HEK293T (cell line): ENCODE measurements at regions not wholly inside any gene's neighbourhood (a gene's known extent, or its start where the extent isn't known, plus 50 kb on each side); places are given as distances from the start of the nearest gene placed in this dataset.

ENCODE experiments used
- CTCF ChIA-PET: fragments of 350-600 bp; formaldehyde crosslinking; extraction: SDS; loops from one replicate; lab custom pipeline; 2021; ENCODE audit warnings: antibody characterized with exemption, inconsistent platforms; lab: Yijun Ruan, JAX
- POLR2A ChIA-PET: fragments of 350-600 bp; formaldehyde crosslinking; extraction: SDS; loops from one replicate; lab custom pipeline; 2020; ENCODE audit warnings: antibody characterized with exemption, inconsistent platforms; lab: Yijun Ruan, JAX
- DNase-seq: peaks from one replicate; pipeline ENCODE4 v3.0.0; 2012; ENCODE audit warnings: mixed read lengths; ENCODE audit errors: extremely low spot score
- ARNT ChIP-seq: fragments of 450-650 bp; IDR thresholded peaks from 2 replicates; pipeline ENCODE4 v1.6.1; 2017; ENCODE audit warnings: mild to moderate bottlenecking
- BHLHE40 ChIP-seq: fragments of 450-650 bp; IDR thresholded peaks from 2 replicates; pipeline ENCODE4 v1.6.1; 2016; ENCODE audit warnings: mild to moderate bottlenecking, moderate library complexity, borderline replicate concordance
- CTBP1 ChIP-seq: fragments of 450-650 bp; IDR thresholded peaks from 2 replicates; pipeline ENCODE4 v1.6.1; 2016; ENCODE audit warnings: borderline replicate concordance
- ELF4 ChIP-seq: fragments of 450-650 bp; IDR thresholded peaks from 2 replicates; pipeline ENCODE4 v1.6.1; 2017; ENCODE audit warnings: antibody characterized with exemption
- FOXA1 ChIP-seq: fragments of 450-650 bp; IDR thresholded peaks from 2 replicates; pipeline ENCODE4 v1.6.1; 2016; ENCODE audit warnings: mild to moderate bottlenecking
- FOXK2 ChIP-seq: fragments of 450-650 bp; IDR thresholded peaks from 2 replicates; pipeline ENCODE4 v1.6.1; 2016; ENCODE audit warnings: mild to moderate bottlenecking
- FOXM1 ChIP-seq: fragments of 450-650 bp; IDR thresholded peaks from 2 replicates; pipeline ENCODE4 v1.6.1; 2017; ENCODE audit warnings: mild to moderate bottlenecking, borderline replicate concordance
- HDGF ChIP-seq: fragments of 450-650 bp; IDR thresholded peaks from 2 replicates; pipeline ENCODE4 v1.6.1; 2017; ENCODE audit warnings: antibody characterized with exemption, borderline replicate concordance
- L3MBTL2 ChIP-seq: fragments of 450-650 bp; conservative IDR thresholded peaks from 2 replicates; pipeline ENCODE4 v1.6.1; 2016; ENCODE audit warnings: mild to moderate bottlenecking
- LEF1 ChIP-seq: fragments of 450-650 bp; IDR thresholded peaks from 2 replicates; pipeline ENCODE4 v1.6.1; 2017; ENCODE audit warnings: mild to moderate bottlenecking, borderline replicate concordance
- NFRKB ChIP-seq: fragments of 450-650 bp; IDR thresholded peaks from 2 replicates; pipeline ENCODE4 v1.6.1; 2016; ENCODE audit warnings: mild to moderate bottlenecking, moderate library complexity
- PKNOX1 ChIP-seq: fragments of 450-650 bp; IDR thresholded peaks from 2 replicates; pipeline ENCODE4 v1.6.1; 2016
- SP1 ChIP-seq: fragments of 450-650 bp; IDR thresholded peaks from 2 replicates; pipeline ENCODE4 v1.6.1; 2017
- SUZ12 ChIP-seq: fragments of 450-650 bp; IDR thresholded peaks from 2 replicates; pipeline ENCODE4 v1.6.1; 2016; ENCODE audit warnings: mild to moderate bottlenecking
- TARDBP ChIP-seq: fragments of 450-650 bp; IDR thresholded peaks from 2 replicates; pipeline ENCODE4 v1.6.1; 2016
- ZNF384 ChIP-seq: fragments of 450-650 bp; IDR thresholded peaks from 2 replicates; pipeline ENCODE4 v1.6.1; 2016

GRCh38 chr15:31268911-31269784, 57.5 kb upstream of the KLF13 start:
- ChIA-PET CTCF (no interaction called here), POLR2A (no interaction called here)
- DNase-seq = no peak
- TF ChIP-seq ARNT = no peak
- no peak for TF ChIP-seq FOXA1
- no peak for TF ChIP-seq LEF1
- no peak for TF ChIP-seq PKNOX1
- no peak for TF ChIP-seq SUZ12
- TF ChIP-seq SP1 = no peak
- no peak for TF ChIP-seq ELF4
- TF ChIP-seq FOXK2 = no peak
- TF ChIP-seq NFRKB = no peak
- no peak for TF ChIP-seq FOXM1
- TF ChIP-seq BHLHE40 = no peak
- TF ChIP-seq HDGF = no peak
- no peak for TF ChIP-seq L3MBTL2
- no peak for TF ChIP-seq CTBP1
- no peak for TF ChIP-seq TARDBP
- TF ChIP-seq ZNF384 = no peak

DNA sequence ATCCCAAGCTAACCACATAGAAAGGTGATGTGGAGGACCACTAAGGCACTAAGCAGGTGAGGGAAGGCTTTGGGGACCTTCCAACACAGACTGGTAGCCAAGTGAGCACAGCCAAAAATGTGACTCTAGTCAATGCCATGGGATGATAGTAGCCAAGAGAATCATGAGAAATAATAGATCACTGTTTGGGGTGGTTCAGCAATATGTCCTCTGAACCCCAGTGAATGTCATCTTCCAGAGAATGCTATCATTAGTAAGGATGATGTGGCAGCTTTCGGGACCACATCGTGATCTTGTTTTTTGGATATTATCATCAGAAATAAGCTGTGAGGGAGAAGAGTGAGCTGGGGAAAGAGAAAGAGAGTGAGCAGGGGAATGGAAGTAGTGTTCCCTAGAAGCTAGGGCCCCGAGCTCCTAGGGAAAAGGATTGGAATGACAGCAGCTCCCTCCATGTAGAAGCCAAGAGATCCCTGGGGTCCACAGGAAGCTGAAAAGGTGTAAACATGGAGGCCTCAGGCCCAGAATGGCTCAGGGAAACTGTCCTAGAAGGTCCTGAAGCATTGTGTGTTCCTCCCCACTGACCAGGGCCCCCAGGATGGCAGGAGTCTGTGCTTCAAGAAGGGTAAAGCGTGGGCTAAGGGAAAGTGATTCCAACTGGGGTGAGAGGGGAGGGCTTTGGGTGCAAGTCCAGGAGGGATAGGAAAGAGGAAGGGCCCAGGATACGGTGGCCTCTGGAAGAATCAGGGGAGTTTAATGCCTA, 56.6 kb upstream of the KLF13 start:
- ChIA-PET POLR2A (no interaction called here), CTCF (no interaction called here)
- TF ChIP-seq HDGF = no peak
- TF ChIP-seq LEF1 = no peak
- no peak for DNase-seq

DNA sequence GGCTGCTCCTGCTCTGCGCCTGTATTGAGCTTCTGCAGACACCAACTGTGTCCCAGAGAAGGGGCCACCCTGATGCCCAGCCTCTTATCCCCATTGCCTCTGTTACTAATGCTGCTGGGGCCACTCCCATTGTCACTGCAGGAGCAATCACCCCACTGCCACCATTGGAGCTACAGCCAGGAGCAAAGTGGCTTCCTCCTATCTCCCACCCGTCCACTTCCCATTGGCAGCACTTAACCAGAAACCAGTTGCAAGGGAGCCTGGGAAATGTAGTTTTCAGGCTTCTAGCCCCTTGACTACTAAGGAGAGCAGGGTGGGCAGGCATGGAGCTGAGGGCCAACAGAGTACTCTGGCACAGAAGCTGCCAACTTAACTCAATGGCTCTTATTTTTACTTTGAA, 55.9 kb upstream of the KLF13 start:
- DNase-seq = no peak
- ChIA-PET POLR2A (no interaction called here), CTCF (no interaction called here)

DNA sequence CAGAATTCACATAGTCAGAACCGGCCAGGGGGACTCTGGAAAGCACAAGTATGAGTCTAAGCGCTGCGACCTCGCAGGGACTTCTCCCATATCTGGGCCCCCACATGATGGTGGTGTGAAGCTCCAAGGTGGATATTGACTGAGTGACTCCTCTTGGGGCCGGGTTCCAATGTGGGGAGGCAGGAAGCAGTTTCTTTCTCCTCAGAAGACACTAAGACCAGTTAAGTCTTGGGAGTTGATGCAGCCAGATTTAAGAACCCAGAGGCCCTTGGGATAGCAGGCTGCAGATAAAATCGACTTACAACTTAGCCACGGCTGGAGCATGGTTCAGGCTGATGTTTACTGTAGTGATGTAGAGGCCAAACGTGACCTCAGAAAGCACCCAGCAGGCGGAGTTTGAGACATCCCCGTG, 55.4 kb upstream of the KLF13 start:
- no peak for DNase-seq
- CTCF ChIA-PET = no interaction called here
- TF ChIP-seq HDGF (no peak), ELF4 (no peak), FOXK2 (no peak), NFRKB (no peak), BHLHE40 (no peak), PKNOX1 (no peak), TARDBP (no peak), ZNF384 (no peak)
- POLR2A ChIA-PET = no interaction called here

More for the DNA sequence above, 55.9 kb upstream of the KLF13 start:
- TF ChIP-seq HDGF = no peak
- TF ChIP-seq FOXA1 = no peak
- TF ChIP-seq LEF1 = no peak
- TF ChIP-seq BHLHE40 = no peak
- TF ChIP-seq ZNF384 = no peak
- no peak for TF ChIP-seq TARDBP
- TF ChIP-seq PKNOX1 = no peak
- no peak for TF ChIP-seq ARNT
- no peak for TF ChIP-seq CTBP1
- TF ChIP-seq ELF4 = no peak

GRCh38 chr15:31271711-31272557, 54.7 kb upstream of the KLF13 start:
- CTCF ChIA-PET = no interaction called here
- POLR2A ChIA-PET = no interaction called here
- DNase-seq = no peak
- TF ChIP-seq FOXM1 (no peak), LEF1 (no peak), CTBP1 (no peak), TARDBP (no peak), NFRKB (no peak), BHLHE40 (no peak), SUZ12 (no peak), L3MBTL2 (no peak), FOXK2 (no peak), SP1 (no peak), ELF4 (no peak), PKNOX1 (no peak), HDGF (no peak), ZNF384 (no peak), ARNT (no peak), FOXA1 (no peak)
